ENCODE measurements at regions not wholly inside any gene's neighbourhood (a gene's known extent, or its start where the extent isn't known, plus 50 kb on each side); places are given as distances from the start of the nearest gene placed in this dataset.

DNA sequence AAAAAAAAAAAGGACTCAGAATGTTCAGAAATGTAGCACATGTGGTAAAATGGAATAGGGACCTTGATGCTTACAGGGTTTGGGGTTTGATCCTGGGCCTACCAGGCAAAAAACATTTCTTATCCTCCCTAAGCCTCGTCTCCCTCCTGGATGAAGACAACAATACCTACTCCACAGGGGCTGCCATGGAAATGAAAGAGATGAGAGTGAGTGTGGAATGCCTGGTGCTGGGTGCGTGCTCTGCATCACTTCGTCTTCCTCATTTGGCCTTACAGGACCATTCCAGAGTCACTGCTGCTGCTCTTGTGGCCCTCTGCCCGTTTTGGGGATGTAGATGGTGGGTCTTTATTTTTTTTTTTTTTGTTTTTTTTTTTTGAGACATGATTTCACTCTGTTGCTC, 692.9 kb upstream of the EEF2KMT start:
- Histone ChIP-seq H3K4me3 (ENCODE audit: insufficient read depth, low read depth, low read length) (no peak overlapping the region), H3K9me3 (ENCODE audit: control insufficient read depth, insufficient read depth, low read length) (peaks cover 20% of the 10 kb centered on the region), H3K9me1 (ENCODE audit: insufficient read depth, low read length) (no peaks in the 10 kb centered on the region), H4K5ac (ENCODE audit: low read depth, low read length) (no peak overlapping the region), H3K56ac (ENCODE audit: extremely low read depth, insufficient read depth, low read length) (no peak overlapping the region), H3K4me2 (ENCODE audit: low read depth, low read length) (no peak overlapping the region), H3K4me1 (ENCODE audit: control insufficient read depth, insufficient read depth, low read length) (no peaks in the 10 kb centered on the region), H4K91ac (ENCODE audit: insufficient read depth, low read depth, low read length) (no peak overlapping the region), H2AFZ (replicated peaks; ENCODE audit: low read length, poor library complexity) (no peak overlapping the region), H2AK9ac (replicated peaks; ENCODE audit: low read depth, low read length, poor library complexity) (no peak overlapping the region), H2AK5ac (ENCODE audit: low read depth, low read length) (no peak overlapping the region), H3K23ac (ENCODE audit: low read depth, low read length) (no peak overlapping the region), H3K79me1 (ENCODE audit: low read depth in 1 of 2, low read length in 2 of 2) (no peaks in the 10 kb centered on the region), H3K4ac (ENCODE audit: low read depth, low read length) (no peak overlapping the region), H2BK15ac (ENCODE audit: low read depth, low read length) (no peak overlapping the region), H3K18ac (ENCODE audit: low read depth, low read length) (no peak overlapping the region), H2BK5ac (ENCODE audit: low read depth, low read length, poor library complexity, severe bottlenecking) (no peak overlapping the region), H3K9ac (ENCODE audit: low read depth, low read length) (no peak overlapping the region), H3K14ac (replicated peaks; ENCODE audit: low read depth, low read length) (no peak overlapping the region), H4K20me1 (ENCODE audit: insufficient read depth, low read length) (no peaks in the 10 kb centered on the region), H2BK20ac (ENCODE audit: low read depth, low read length) (no peak overlapping the region), H4K8ac (ENCODE audit: low read depth in 2 of 2, low read length in 2 of 2) (no peak overlapping the region), H3K27ac (ENCODE audit: insufficient read depth, low read length) (no peak overlapping the region), H2BK120ac (ENCODE audit: low read depth, low read length) (no peak overlapping the region), H3K27me3 (ENCODE audit: control insufficient read depth, insufficient read depth, low read length) (no peaks in the 10 kb centered on the region), H3K36me3 (ENCODE audit: control insufficient read depth, insufficient read depth, low read length) (no peaks in the 10 kb centered on the region)
- ATAC-seq (ENCODE audit: low read depth) (no peak), DNase-seq (no peak)
- ChIA-PET CTCF (interaction anchor here (0.6 kb wide), 1 partner anchor 722 kb away, joined by 3 read pairs; no protein-coding TSS in a partner anchor), POLR2A (ENCODE audit: unreplicated experiment) (no interaction called here)
- no CpG with 5 or more reads among the region's 4 CpGs for whole genome bisulfite sequencing, 2 experiments (ENCODE audit: extremely low coverage in 2 of 2, insufficient read length in 1 of 2)
- intact Hi-C loops (cut with micrococcal nuclease) (no loop called here), in situ Hi-C loops (cut with MboI; ENCODE audit: low sequenced_read_pairs) (no loop called here), dilution Hi-C loops (cut with HindIII; ENCODE audit: low sequenced_read_pairs, unreplicated experiment) (no loop called here)
- BruUV-seq (replicated peaks): no TSS peak
- TF ChIP-seq SMC3 (IDR thresholded peaks at IDR 0.05; ENCODE audit: low read depth, low read length): no peak
- no peak for TF ChIP-seq MAZ (IDR thresholded peaks at IDR 0.05; ENCODE audit: borderline replicate concordance, low read depth, low read length)
- no peak for TF ChIP-seq MAFK (IDR thresholded peaks at IDR 0.05; ENCODE audit: low read depth, low read length)
- no peak for TF ChIP-seq RAD21 (IDR thresholded peaks at IDR 0.05; ENCODE audit: low read length)
- no peak for TF ChIP-seq BHLHE40 (IDR thresholded peaks at IDR 0.05; ENCODE audit: low read depth, low read length)
- no peak for TF ChIP-seq CEBPB (IDR thresholded peaks at IDR 0.05; ENCODE audit: low read depth, low read length)
- TF ChIP-seq, protein P1, sequence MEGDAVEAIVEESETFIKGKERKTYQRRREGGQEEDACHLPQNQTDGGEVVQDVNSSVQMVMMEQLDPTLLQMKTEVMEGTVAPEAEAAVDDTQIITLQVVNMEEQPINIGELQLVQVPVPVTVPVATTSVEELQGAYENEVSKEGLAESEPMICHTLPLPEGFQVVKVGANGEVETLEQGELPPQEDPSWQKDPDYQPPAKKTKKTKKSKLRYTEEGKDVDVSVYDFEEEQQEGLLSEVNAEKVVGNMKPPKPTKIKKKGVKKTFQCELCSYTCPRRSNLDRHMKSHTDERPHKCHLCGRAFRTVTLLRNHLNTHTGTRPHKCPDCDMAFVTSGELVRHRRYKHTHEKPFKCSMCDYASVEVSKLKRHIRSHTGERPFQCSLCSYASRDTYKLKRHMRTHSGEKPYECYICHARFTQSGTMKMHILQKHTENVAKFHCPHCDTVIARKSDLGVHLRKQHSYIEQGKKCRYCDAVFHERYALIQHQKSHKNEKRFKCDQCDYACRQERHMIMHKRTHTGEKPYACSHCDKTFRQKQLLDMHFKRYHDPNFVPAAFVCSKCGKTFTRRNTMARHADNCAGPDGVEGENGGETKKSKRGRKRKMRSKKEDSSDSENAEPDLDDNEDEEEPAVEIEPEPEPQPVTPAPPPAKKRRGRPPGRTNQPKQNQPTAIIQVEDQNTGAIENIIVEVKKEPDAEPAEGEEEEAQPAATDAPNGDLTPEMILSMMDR (conservative IDR thresholded peaks at IDR 0.05; ENCODE audit: low read depth, low read length): no peak
- no peak for TF ChIP-seq CHD1 (IDR thresholded peaks at IDR 0.05; ENCODE audit: low read depth, low read length)
- TF ChIP-seq NFE2L2 (IDR thresholded peaks at IDR 0.05; ENCODE audit: low read depth, low read length): no peak
- TF ChIP-seq FOS (IDR thresholded peaks at IDR 0.05; ENCODE audit: low read depth, low read length): no peak
